22Rv1 (cell line): ENCODE measurements at regions not wholly inside any gene's neighbourhood (a gene's known extent, or its start where the extent isn't known, plus 50 kb on each side); places are given as distances from the start of the nearest gene placed in this dataset.

ENCODE experiments used
- H3K27ac ChIP-seq: fragments of 450-650 bp; 2 replicates; pipeline ENCODE4 v1.5.1; 2017
- ZFX ChIP-seq: fragments of 450-650 bp; IDR thresholded peaks from 2 replicates; pipeline ENCODE4 v1.6.1; 2017; ENCODE audit warnings: antibody characterized with exemption, borderline replicate concordance
- TF ChIP-seq, protein P1 (sequence below): fragments of 450-650 bp; IDR thresholded peaks from 2 replicates; pipeline ENCODE4 v1.5.1; 2017; ENCODE audit warnings: mild to moderate bottlenecking

DNA sequence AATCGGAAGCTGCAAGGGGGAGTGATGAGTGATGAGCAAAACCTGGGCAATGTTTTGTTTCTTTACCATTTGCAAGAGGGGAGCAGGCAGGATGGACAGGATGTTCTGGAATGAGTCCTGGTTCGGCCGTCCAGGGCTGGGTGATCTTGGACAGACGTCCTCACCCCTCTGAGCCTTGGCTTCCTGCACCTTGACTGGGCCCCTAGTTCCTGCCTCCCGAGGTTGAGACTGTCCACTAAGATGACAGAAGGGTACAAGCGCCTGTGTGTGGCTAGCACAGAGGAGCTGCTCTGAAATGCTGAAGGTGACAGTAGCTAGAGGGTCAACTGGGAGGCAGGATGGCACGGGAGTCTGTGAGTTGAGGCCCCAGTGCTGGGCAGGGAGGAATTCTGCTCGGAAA lies 306.2 kb downstream of the MN1 start:
- no peak overlapping the region for H3K27ac ChIP-seq
- TF ChIP-seq, protein P1, sequence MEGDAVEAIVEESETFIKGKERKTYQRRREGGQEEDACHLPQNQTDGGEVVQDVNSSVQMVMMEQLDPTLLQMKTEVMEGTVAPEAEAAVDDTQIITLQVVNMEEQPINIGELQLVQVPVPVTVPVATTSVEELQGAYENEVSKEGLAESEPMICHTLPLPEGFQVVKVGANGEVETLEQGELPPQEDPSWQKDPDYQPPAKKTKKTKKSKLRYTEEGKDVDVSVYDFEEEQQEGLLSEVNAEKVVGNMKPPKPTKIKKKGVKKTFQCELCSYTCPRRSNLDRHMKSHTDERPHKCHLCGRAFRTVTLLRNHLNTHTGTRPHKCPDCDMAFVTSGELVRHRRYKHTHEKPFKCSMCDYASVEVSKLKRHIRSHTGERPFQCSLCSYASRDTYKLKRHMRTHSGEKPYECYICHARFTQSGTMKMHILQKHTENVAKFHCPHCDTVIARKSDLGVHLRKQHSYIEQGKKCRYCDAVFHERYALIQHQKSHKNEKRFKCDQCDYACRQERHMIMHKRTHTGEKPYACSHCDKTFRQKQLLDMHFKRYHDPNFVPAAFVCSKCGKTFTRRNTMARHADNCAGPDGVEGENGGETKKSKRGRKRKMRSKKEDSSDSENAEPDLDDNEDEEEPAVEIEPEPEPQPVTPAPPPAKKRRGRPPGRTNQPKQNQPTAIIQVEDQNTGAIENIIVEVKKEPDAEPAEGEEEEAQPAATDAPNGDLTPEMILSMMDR: no peak
- TF ChIP-seq ZFX: no peak

DNA sequence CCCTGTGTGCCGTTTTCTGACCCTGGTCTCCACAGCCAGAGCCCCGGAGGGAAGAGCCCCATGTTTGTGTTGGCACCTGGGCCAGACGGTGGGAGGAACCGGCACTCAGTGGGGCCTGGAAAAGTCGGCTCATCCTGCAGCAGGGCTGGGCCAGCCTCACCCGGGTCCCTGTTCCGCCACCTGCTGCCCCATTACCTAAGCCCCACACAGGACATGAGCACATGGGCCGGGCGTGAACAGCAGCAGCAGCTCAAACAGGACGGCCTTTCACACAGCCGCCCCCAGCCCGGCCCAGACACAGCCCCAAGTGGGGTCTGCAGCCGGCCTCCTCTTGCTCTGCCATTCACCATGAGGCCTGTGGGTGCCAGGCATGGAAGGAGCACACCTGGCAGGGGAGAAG lies 302.4 kb downstream of the MN1 start:
- TF ChIP-seq, protein P1: no peak
- TF ChIP-seq ZFX: no peak
- H3K27ac ChIP-seq: no peak overlapping the region

DNA sequence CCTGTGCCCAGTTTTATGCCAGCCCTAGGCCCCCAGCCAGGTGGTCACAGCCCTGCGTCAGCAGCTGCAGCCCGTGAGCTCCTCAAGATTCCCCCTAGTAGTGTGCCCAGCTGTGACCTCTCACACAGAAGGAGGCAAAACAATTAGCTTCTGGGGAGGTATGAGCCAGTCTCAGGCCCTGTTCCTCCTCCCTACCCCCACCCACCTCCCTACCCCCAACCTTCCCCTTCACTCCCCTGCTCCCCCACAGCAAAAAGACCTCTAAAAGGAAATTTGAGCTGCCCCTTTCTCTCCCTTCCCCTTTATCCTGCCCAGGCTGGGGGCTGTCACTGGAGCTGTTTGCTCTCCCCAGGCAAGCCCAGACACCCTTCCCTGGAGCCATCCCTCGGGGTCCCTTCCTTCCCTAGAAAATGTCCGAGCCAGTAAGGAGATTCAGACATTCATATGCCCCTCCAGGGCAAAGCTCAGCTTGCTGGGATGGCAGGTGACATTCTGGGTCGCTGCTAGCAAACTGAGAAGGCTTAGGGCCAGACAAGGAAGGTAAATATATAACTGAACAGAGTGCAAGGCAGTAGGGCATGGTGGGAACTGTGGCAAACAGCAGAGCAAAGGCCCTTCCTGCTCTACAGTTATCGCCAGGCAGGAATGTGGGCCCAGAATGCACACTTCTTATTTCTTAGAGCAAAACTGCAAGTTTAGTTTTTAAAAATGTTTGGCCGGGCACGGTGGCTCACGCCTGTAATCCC lies 300.2 kb downstream of the MN1 start:
- H3K27ac ChIP-seq: no peak overlapping the region
- no peak for TF ChIP-seq ZFX
- TF ChIP-seq, protein P1: no peak

DNA sequence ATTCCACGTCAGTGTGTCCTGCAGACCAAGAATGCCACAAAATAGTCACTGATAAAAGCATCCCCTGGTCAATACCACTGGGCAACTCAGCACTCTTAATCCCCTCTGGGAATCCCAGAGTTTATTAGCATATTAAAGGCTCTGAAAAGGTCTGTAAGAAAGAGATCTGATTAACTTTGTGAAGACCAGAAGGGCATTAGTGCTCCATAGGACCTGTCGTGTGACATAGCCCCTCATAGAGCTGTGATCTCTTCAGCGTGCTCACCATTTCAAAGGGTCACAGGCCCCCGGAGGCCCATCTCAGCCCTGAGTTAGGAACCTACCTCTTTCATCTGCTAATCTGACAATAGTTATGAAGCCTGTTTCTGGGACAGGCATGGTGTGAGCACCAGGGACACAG lies 299.2 kb downstream of the MN1 start:
- H3K27ac ChIP-seq: no peak overlapping the region
- TF ChIP-seq, protein P1: no peak
- TF ChIP-seq ZFX: no peak

DNA sequence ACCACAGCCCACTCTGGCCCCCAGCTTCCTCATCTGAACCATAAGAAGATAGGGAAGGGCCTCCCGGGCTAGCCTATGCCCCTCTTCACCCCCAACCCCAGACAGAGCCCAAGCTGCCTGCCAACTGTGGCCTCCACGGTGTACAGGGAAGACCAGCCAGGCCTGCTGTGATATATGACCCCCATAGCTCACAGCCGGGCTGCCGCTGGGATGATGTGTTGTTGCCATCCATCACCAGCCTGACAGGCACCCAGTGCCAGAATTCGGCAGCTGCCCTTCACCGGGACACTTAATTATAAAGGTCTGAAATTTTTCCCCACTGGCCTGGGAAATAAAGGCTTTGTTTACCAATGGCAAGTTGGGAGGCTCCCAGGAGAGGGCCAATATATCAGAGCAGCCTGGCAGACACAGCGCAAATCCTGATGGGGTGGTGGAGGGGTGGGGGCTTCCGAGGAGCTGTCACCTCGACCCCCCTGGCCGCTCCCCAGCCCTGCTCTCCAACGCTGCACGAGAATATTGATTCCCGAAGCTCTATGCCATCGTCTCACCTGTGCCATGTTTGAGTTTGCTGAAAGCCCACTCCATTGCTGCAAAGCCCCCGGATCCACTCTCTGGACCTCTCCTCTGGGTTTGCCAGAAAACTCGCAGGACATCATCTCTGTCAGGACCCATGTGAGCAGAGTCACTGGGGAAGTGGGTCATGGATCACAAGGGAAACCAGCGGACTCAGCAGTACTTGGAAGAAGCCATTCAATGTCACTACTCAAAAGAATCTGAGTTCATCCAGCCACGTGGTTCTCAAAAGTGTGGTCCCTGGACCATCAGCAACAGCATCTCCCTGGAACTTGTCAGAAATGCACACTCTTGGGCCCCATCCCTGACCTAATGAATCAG lies 296.9 kb downstream of the MN1 start:
- H3K27ac ChIP-seq: no peak overlapping the region
- no peak for TF ChIP-seq ZFX
- TF ChIP-seq, protein P1: no peak

DNA sequence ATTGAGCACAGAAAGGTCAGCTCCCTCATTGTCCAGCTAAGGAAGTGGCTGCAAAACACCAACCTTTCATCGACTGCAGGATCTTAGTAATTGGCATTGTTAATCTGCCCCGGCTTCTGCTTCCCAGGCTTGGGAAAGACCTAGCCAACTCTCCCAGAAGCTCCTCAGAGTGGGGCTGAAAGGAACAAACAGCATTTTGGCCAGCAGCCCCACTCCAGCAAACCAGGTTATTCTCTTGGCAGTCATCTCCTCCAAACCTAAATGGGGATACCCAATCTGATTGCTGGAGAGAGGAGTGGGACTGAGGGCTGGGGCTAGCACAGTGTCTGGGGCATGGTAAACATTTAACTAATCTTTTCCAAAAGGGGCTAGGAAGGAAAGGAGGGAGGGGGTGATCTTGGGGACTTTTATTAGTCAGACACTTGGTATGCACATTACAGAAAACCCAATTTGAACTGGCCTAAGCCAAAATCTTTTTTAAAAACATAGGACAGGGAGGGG lies 294.4 kb downstream of the MN1 start:
- no peak overlapping the region for H3K27ac ChIP-seq
- no peak for TF ChIP-seq ZFX
- TF ChIP-seq, protein P1: no peak
